ENCODE measurements at regions not wholly inside any gene's neighbourhood (a gene's known extent, or its start where the extent isn't known, plus 50 kb on each side); places are given as distances from the start of the nearest gene placed in this dataset.

GRCh38 chr14:101359221-101360053 is 201.9 kb upstream of the DIO3 start:
- TF ChIP-seq CTCF (IDR thresholded peaks at IDR 0.05; ENCODE audit: low read depth, low read length) (no peak), EZH2phosphoT487 (IDR thresholded peaks at IDR 0.05; ENCODE audit: low read depth) (no peak)
- H3K4me1 ChIP-seq (ENCODE audit: low read length): no peaks in the 10 kb centered on the region
- H4K20me1 ChIP-seq (ENCODE audit: insufficient read depth, low read length): no peaks in the 10 kb centered on the region
- H3K27me3 ChIP-seq (ENCODE audit: low read depth, low read length): no peaks in the 10 kb centered on the region
- no peaks in the 10 kb centered on the region for H3K36me3 ChIP-seq (replicated peaks; ENCODE audit: low read depth, low read length)
- H3K4me2 ChIP-seq (ENCODE audit: low read length): no peak overlapping the region
- H3K4me3 ChIP-seq (ENCODE audit: low read length): no peak overlapping the region
- no peak overlapping the region for H2AFZ ChIP-seq (ENCODE audit: low read depth, low read length)
- H3K9me3 ChIP-seq (ENCODE audit: insufficient read depth, low read length): no peaks in the 10 kb centered on the region
- H3K9ac ChIP-seq (ENCODE audit: low read length): no peak overlapping the region
- no peaks in the 10 kb centered on the region for H3K79me2 ChIP-seq (ENCODE audit: low read length)
- H3K27ac ChIP-seq (ENCODE audit: low read length): no peak overlapping the region

- H3K27ac ChIP-seq (ENCODE audit: low read length): no peak overlapping the region
- H3K36me3 ChIP-seq (replicated peaks; ENCODE audit: low read depth, low read length): no peaks in the 10 kb centered on the region
- TF ChIP-seq CTCF (IDR thresholded peaks at IDR 0.05; ENCODE audit: low read depth, low read length): no peak
- TF ChIP-seq EZH2phosphoT487 (IDR thresholded peaks at IDR 0.05; ENCODE audit: low read depth): no peak
- H3K9me3 ChIP-seq (ENCODE audit: insufficient read depth, low read length): no peaks in the 10 kb centered on the region
- H2AFZ ChIP-seq (ENCODE audit: low read depth, low read length): no peak overlapping the region
- H3K4me1 ChIP-seq (ENCODE audit: low read length): no peaks in the 10 kb centered on the region
- no peak overlapping the region for H3K4me2 ChIP-seq (ENCODE audit: low read length)
- H3K79me2 ChIP-seq (ENCODE audit: low read length): no peaks in the 10 kb centered on the region
- H3K9ac ChIP-seq (ENCODE audit: low read length): no peak overlapping the region
- no peak overlapping the region for H3K4me3 ChIP-seq (ENCODE audit: low read length)
- no peaks in the 10 kb centered on the region for H3K27me3 ChIP-seq (ENCODE audit: low read depth, low read length)
- H4K20me1 ChIP-seq (ENCODE audit: insufficient read depth, low read length): no peaks in the 10 kb centered on the region
These were observed 201.0 kb upstream of the DIO3 start for GRCh38 chr14:101360054-101360911.

- H3K79me2 ChIP-seq (ENCODE audit: low read length): no peaks in the 10 kb centered on the region
- H3K4me1 ChIP-seq (ENCODE audit: low read length): no peaks in the 10 kb centered on the region
- H2AFZ ChIP-seq (ENCODE audit: low read depth, low read length): no peak overlapping the region
- no peak overlapping the region for H3K4me2 ChIP-seq (ENCODE audit: low read length)
- H3K9ac ChIP-seq (ENCODE audit: low read length): no peak overlapping the region
- TF ChIP-seq CTCF (IDR thresholded peaks at IDR 0.05; ENCODE audit: low read depth, low read length) (no peak), EZH2phosphoT487 (IDR thresholded peaks at IDR 0.05; ENCODE audit: low read depth) (no peak)
- H3K36me3 ChIP-seq (replicated peaks; ENCODE audit: low read depth, low read length): no peaks in the 10 kb centered on the region
- H4K20me1 ChIP-seq (ENCODE audit: insufficient read depth, low read length): no peaks in the 10 kb centered on the region
- no peaks in the 10 kb centered on the region for H3K27me3 ChIP-seq (ENCODE audit: low read depth, low read length)
- H3K9me3 ChIP-seq (ENCODE audit: insufficient read depth, low read length): no peaks in the 10 kb centered on the region
- no peak overlapping the region for H3K4me3 ChIP-seq (ENCODE audit: low read length)
- no peak overlapping the region for H3K27ac ChIP-seq (ENCODE audit: low read length)
These were observed 200.3 kb upstream of the DIO3 start for GRCh38 chr14:101361044-101361443.

Data from OCI-LY3 (cell line).